PC-3 (cell line): ENCODE measurements at regions not wholly inside any gene's neighbourhood (a gene's known extent, or its start where the extent isn't known, plus 50 kb on each side); places are given as distances from the start of the nearest gene placed in this dataset.

Experiments
- ATAC-seq: fragments of 200-7000 bp; cut with Tn5 transposase; 2 replicates; pipeline ENCODE4 v1.9.1; 2020; ENCODE audit warnings: mild to moderate bottlenecking, moderate library complexity
- BruUV-seq: library from RNA; stranded (reverse); fragments of 400-500 nt; replicated peaks from 2 replicates; lab custom pipeline; 2021; lab: Mats Ljungman, UMichigan
- CTCF ChIA-PET: fragments of 300-600 bp; sonication (Branson Sonifier 250); formaldehyde crosslinking; loops from one replicate; lab custom pipeline; 2022; ENCODE audit warnings: antibody characterized with exemption; lab: Charles Lee
- POLR2A ChIA-PET: fragments of 300-600 bp; sonication (Branson Sonifier 250); formaldehyde crosslinking; loops from one replicate; lab custom pipeline; 2022; ENCODE audit warnings: antibody characterized with exemption; ENCODE audit not compliant: unreplicated experiment; lab: Charles Lee
- DNase-seq: peaks from one replicate; pipeline ENCODE4 v3.0.0-alpha.2; 2015
- H2AFZ ChIP-seq: fragments of 300-600 bp; sonication (generic); 2 replicates; pipeline ENCODE4 v1.6.0; 2016; ENCODE audit warnings: antibody characterized with exemption, low read length
- H3F3A ChIP-seq: fragments of 300-600 bp; sonication (generic); one replicate; pipeline ENCODE4 v1.6.0; 2017; ENCODE audit warnings: antibody characterized with exemption, low read length, control low read depth, mild to moderate bottlenecking; ENCODE audit not compliant: unreplicated experiment
- H3K27ac ChIP-seq: fragments of 300-600 bp; sonication (generic); 2 replicates; pipeline ENCODE4 v1.5.1; 2016; ENCODE audit warnings: mild to moderate bottlenecking, low read length
- H3K27me3 ChIP-seq: fragments of 300-600 bp; sonication (generic); 2 replicates; pipeline ENCODE4 v1.6.1; 2016; ENCODE audit warnings: low read length, mixed read lengths
- H3K36me3 ChIP-seq: fragments of 300-600 bp; sonication (generic); 2 replicates; pipeline ENCODE4 v1.6.1; 2016; ENCODE audit warnings: low read depth, mixed run types, low read length, mixed read lengths
- H3K4me1 ChIP-seq: fragments of 300-600 bp; sonication (generic); 2 replicates; pipeline ENCODE4 v1.5.1; 2016; ENCODE audit warnings: low read length; ENCODE audit not compliant: insufficient read depth
- H3K4me2 ChIP-seq: fragments of 300-600 bp; sonication (generic); 2 replicates; pipeline ENCODE4 v1.6.0; 2016; ENCODE audit warnings: low read length
- H3K4me3 ChIP-seq: fragments of 300-600 bp; sonication (generic); 2 replicates; pipeline ENCODE4 v1.5.1; 2016; ENCODE audit warnings: mild to moderate bottlenecking, low read length, mixed read lengths
- H3K79me2 ChIP-seq: fragments of 300-600 bp; sonication (generic); 2 replicates; pipeline ENCODE4 v1.6.1; 2017; ENCODE audit warnings: low read length, mixed read lengths
- H3K9ac ChIP-seq: fragments of 300-600 bp; sonication (generic); 2 replicates; pipeline ENCODE4 v1.6.0; 2016; ENCODE audit warnings: mild to moderate bottlenecking, low read length
- H3K9me2 ChIP-seq: fragments of 300-600 bp; sonication (generic); replicated peaks from 2 replicates; pipeline ENCODE4 v1.6.1; 2016; ENCODE audit warnings: mixed run types, low read length, mixed read lengths
- H3K9me3 ChIP-seq: fragments of 300-600 bp; sonication (generic); 2 replicates; pipeline ENCODE4 v1.6.1; 2016; ENCODE audit warnings: low read length, mixed read lengths
- H4K20me1 ChIP-seq: fragments of 300-600 bp; sonication (generic); 2 replicates; pipeline ENCODE4 v1.6.1; 2016; ENCODE audit warnings: low read length, mixed read lengths
- EZH2 ChIP-seq: fragments of 300-600 bp; sonication (generic); IDR thresholded peaks from one replicate; pipeline ENCODE4 v1.6.1; 2017; ENCODE audit warnings: antibody characterized with exemption, mild to moderate bottlenecking, low read length; ENCODE audit not compliant: unreplicated experiment
- EZH2phosphoT487 ChIP-seq: fragments of 300-600 bp; sonication (generic); IDR thresholded peaks from 2 replicates; pipeline ENCODE4 v1.6.1; 2018; ENCODE audit warnings: mild to moderate bottlenecking, antibody characterized with exemption, low read length, borderline replicate concordance
- intact Hi-C: fragments of 100-400 bp; cut with micrococcal nuclease; formaldehyde crosslinking; loops from 2 replicates; pipeline ENCODE4 v1.9.0; 2023
- TF ChIP-seq, protein P1 (sequence below): fragments of 300-600 bp; sonication (generic); conservative IDR thresholded peaks from 2 replicates; pipeline ENCODE4 v1.5.1; 2017; ENCODE audit warnings: antibody characterized with exemption, low read depth, mild to moderate bottlenecking, low read length

DNA sequence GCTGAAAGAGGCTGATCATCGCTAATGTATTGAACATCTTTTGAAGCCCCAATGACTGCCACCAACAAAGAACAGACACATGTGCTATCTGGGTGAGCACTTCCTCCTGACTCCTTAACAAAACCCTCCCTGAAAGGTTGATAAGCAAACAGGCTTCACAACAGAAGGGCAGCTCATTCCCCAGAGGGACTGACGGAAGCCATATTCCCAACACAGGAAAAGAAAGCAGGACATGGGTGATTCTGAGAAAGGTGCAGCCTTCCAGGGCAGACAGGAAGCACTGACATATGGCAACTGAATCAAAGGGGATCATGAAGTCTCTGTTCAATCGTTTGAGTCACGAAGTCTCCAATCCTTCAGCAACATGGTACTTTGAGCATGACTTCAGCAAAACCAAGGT is 929.0 kb downstream of the MCTP2 start:
- Histone ChIP-seq H3K27ac (no peak overlapping the region), H3K4me2 (no peak overlapping the region), H3F3A (no peaks in the 10 kb centered on the region), H3K79me2 (no peaks in the 10 kb centered on the region), H3K9me3 (no peaks in the 10 kb centered on the region), H3K4me1 (peaks cover 12% of the 10 kb centered on the region), H3K4me3 (no peak overlapping the region), H4K20me1 (no peaks in the 10 kb centered on the region), H2AFZ (no peak overlapping the region), H3K27me3 (no peaks in the 10 kb centered on the region), H3K36me3 (no peaks in the 10 kb centered on the region), H3K9ac (no peak overlapping the region), H3K9me2 (no peaks in the 10 kb centered on the region)
- ATAC-seq, result no peak
- TF ChIP-seq EZH2phosphoT487 (no peak), EZH2 (no peak)
- TF ChIP-seq, protein P1, sequence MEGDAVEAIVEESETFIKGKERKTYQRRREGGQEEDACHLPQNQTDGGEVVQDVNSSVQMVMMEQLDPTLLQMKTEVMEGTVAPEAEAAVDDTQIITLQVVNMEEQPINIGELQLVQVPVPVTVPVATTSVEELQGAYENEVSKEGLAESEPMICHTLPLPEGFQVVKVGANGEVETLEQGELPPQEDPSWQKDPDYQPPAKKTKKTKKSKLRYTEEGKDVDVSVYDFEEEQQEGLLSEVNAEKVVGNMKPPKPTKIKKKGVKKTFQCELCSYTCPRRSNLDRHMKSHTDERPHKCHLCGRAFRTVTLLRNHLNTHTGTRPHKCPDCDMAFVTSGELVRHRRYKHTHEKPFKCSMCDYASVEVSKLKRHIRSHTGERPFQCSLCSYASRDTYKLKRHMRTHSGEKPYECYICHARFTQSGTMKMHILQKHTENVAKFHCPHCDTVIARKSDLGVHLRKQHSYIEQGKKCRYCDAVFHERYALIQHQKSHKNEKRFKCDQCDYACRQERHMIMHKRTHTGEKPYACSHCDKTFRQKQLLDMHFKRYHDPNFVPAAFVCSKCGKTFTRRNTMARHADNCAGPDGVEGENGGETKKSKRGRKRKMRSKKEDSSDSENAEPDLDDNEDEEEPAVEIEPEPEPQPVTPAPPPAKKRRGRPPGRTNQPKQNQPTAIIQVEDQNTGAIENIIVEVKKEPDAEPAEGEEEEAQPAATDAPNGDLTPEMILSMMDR, result no peak
- ChIA-PET CTCF (no interaction called here), POLR2A (no interaction called here)
- no peak for DNase-seq
- no TSS peak for BruUV-seq
- intact Hi-C loops, result no loop called here

DNA sequence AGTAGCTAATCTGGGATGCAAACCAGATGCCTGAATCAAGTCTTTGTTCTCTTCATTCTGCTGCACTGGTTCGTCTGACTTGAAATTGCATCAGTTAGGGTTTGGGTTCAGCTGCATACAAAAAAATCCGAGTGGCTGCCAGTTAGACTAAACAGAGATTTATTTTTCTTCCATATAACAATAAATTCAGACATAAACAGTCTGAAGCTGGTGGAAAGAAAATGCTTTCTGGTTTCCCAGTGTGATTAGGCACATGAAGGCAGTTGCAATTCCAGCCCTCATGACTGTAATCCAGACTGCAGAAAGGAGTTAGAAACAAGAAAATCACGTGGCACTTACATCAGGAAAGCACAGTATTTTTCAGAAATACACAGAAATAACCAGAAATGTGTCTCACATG is 930.7 kb downstream of the MCTP2 start:
- H3K9me2 ChIP-seq, result no peaks in the 10 kb centered on the region
- ATAC-seq (no peak), DNase-seq (no peak)
- H3K9me3 ChIP-seq, result no peaks in the 10 kb centered on the region
- H3K27me3 ChIP-seq, result no peaks in the 10 kb centered on the region
- POLR2A ChIA-PET, result no interaction called here
- H3K4me1 ChIP-seq, result peaks cover 12% of the 10 kb centered on the region
- no peak overlapping the region for H3K4me2 ChIP-seq
- CTCF ChIA-PET, result no interaction called here
- H3F3A ChIP-seq, result no peaks in the 10 kb centered on the region
- H4K20me1 ChIP-seq, result no peaks in the 10 kb centered on the region
- no TSS peak for BruUV-seq
- H3K9ac ChIP-seq, result no peak overlapping the region
- H3K4me3 ChIP-seq, result no peak overlapping the region
- H2AFZ ChIP-seq, result no peak overlapping the region
- intact Hi-C loops, result no loop called here
- H3K79me2 ChIP-seq, result no peaks in the 10 kb centered on the region
- no peak overlapping the region for H3K27ac ChIP-seq
- no peaks in the 10 kb centered on the region for H3K36me3 ChIP-seq
- TF ChIP-seq, protein P1, result no peak
- no peak for TF ChIP-seq EZH2phosphoT487
- no peak for TF ChIP-seq EZH2

DNA sequence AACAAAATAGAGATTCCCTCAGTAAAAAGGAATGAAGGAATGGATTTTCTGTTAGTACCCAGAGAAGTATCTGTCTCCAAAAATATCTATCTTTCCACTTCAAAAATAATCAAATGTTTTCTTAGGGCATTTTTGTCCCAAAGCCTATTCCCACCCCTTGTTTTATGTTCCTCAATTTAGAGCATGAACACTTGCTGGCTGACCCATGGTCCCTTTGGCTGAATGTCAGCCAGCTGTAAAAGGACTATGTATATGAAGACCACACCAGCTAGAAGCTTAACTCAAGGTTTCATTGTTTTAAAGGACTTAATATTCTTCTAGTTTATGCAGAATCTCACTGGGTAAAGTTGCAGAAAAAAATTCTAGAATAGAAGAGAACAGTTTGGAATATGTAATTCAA is 931.2 kb downstream of the MCTP2 start:
- no peaks in the 10 kb centered on the region for H3K79me2 ChIP-seq
- ChIA-PET POLR2A (no interaction called here), CTCF (no interaction called here)
- no peak overlapping the region for H3K27ac ChIP-seq
- H3K4me2 ChIP-seq, result no peak overlapping the region
- no peak overlapping the region for H2AFZ ChIP-seq
- intact Hi-C loops, result no loop called here
- H3F3A ChIP-seq, result no peaks in the 10 kb centered on the region
- no peak overlapping the region for H3K9ac ChIP-seq
- no peaks in the 10 kb centered on the region for H3K36me3 ChIP-seq
- DNase-seq (no peak), ATAC-seq (no peak)
- peaks cover 12% of the 10 kb centered on the region for H3K4me1 ChIP-seq
- no peaks in the 10 kb centered on the region for H3K9me3 ChIP-seq
- TF ChIP-seq EZH2phosphoT487, result no peak
- TF ChIP-seq, protein P1, result no peak
- TF ChIP-seq EZH2, result no peak
- H3K9me2 ChIP-seq, result no peaks in the 10 kb centered on the region
- no peak overlapping the region for H3K4me3 ChIP-seq
- no TSS peak for BruUV-seq
- no peaks in the 10 kb centered on the region for H4K20me1 ChIP-seq
- no peaks in the 10 kb centered on the region for H3K27me3 ChIP-seq
